HepG2 (cell line): ENCODE measurements at regions not wholly inside any gene's neighbourhood (a gene's known extent, or its start where the extent isn't known, plus 50 kb on each side); places are given as distances from the start of the nearest gene placed in this dataset.

Experiments used
- ATAC-seq: fragments of 200-7000 bp; cut with Tn5 transposase; 3 replicates; pipeline ENCODE4 v1.9.1; 2020; ENCODE audit warnings: mild to moderate bottlenecking, moderate library complexity
- BruUV-seq: library from RNA; stranded (reverse); fragments of 400-500 nt; replicated peaks from 2 replicates; lab custom pipeline; 2021; lab: Mats Ljungman, UMichigan
- CTCF ChIA-PET: fragments of 300-600 bp; formaldehyde crosslinking; extraction: SDS; loops from one replicate; lab custom pipeline; 2021; ENCODE audit warnings: low total read pairs, inconsistent platforms, low intra/inter-chr PET ratio; lab: Yijun Ruan, JAX
- POLR2A ChIA-PET: fragments of 350-600 bp; sonication (Branson Sonifier 250); formaldehyde crosslinking; loops from one replicate; lab custom pipeline; 2020; ENCODE audit warnings: antibody characterized with exemption, inconsistent platforms; lab: Yijun Ruan, JAX
- DNase-seq: peaks from one replicate; pipeline ENCODE4 v3.0.0-alpha.2; 2015; ENCODE audit warnings: low spot score
- FAIRE-seq: peaks from 3 replicates; lab custom pipeline; 2011; peaks lifted over from hg19 to GRCh38; lab: Jason Lieb, UNC
- H2AFZ ChIP-seq: one replicate; pipeline ENCODE4 v1.6.1; 2011; ENCODE audit warnings: low read length, inconsistent platforms
- H3K27ac ChIP-seq: fragments of 300-600 bp; 3 replicates; pipeline ENCODE4 v1.8.0; 2011; ENCODE audit warnings: mixed run types, mild to moderate bottlenecking, mixed read lengths, low read length, inconsistent platforms; ENCODE audit not compliant: insufficient read depth; ENCODE audit errors: extremely low read length
- H3K27me3 ChIP-seq, 2 experiments: fragments of 200-600 bp in 1 of 2; 2 replicates in 1 of 2; 3 replicates in 1 of 2; pipeline versions ENCODE4 v1.6.0 to v1.8.0; 2011; ENCODE audit warnings: low read length in 2 of 2, mild to moderate bottlenecking in 2 of 2, moderate library complexity in 2 of 2, inconsistent platforms in 1 of 2; ENCODE audit not compliant: insufficient read depth in 2 of 2, control insufficient read depth in 1 of 2
- H3K36me3 ChIP-seq, 2 experiments: fragments of 200-600 bp in 1 of 2; replicated peaks in 1 of 2; 2 replicates in 1 of 2; 3 replicates in 1 of 2; pipeline versions ENCODE4 v1.5.1 to v1.8.0; 2011; ENCODE audit warnings: low read length in 2 of 2, inconsistent platforms in 1 of 2; ENCODE audit not compliant: insufficient read depth in 2 of 2, control insufficient read depth in 1 of 2
- H3K4me1 ChIP-seq: 2 replicates; pipeline ENCODE4 v1.5.1; 2012; ENCODE audit warnings: low read length, inconsistent platforms; ENCODE audit not compliant: insufficient read depth
- H3K4me2 ChIP-seq: 2 replicates; pipeline ENCODE4 v1.6.0; 2011; ENCODE audit warnings: low read depth, low read length, inconsistent platforms
- H3K4me3 ChIP-seq, 3 experiments: fragments of 200-600 bp in 1 of 3; sonication (generic), shearing (Covaris generic) in 1 of 3; replicated peaks in 1 of 3; 2 replicates each; pipeline ENCODE4 v1.5.1; 2011 to 2016; ENCODE audit warnings: low read length in 3 of 3, inconsistent platforms in 2 of 3, low read depth in 2 of 3, mild to moderate bottlenecking in 2 of 3, control low read depth in 1 of 3, mixed read lengths in 1 of 3; ENCODE audit not compliant: insufficient read depth in 1 of 3
- H3K79me2 ChIP-seq: one replicate; pipeline ENCODE4 v1.6.1; 2011; ENCODE audit warnings: low read length, inconsistent platforms; ENCODE audit not compliant: insufficient read depth
- H3K9ac ChIP-seq: 2 replicates; pipeline ENCODE4 v1.6.0; 2011; ENCODE audit warnings: mild to moderate bottlenecking, low read depth, low read length, inconsistent platforms; ENCODE audit not compliant: insufficient read depth
- H3K9me3 ChIP-seq: 2 replicates; pipeline ENCODE4 v1.5.1; 2012; ENCODE audit warnings: mild to moderate bottlenecking, low read length
- H4K20me1 ChIP-seq: 2 replicates; pipeline ENCODE4 v1.6.0; 2011; ENCODE audit warnings: inconsistent platforms, mild to moderate bottlenecking, low read length, moderate library complexity; ENCODE audit not compliant: insufficient read depth
- BRF2 ChIP-seq: sonication (generic); formaldehyde crosslinking; IDR thresholded peaks from 2 replicates; pipeline ENCODE4 v1.8.1; 2022; ENCODE audit warnings: mild to moderate bottlenecking, missing genetic modification reagents
- CEBPB ChIP-seq: IDR thresholded peaks from 2 replicates; pipeline ENCODE4 v1.6.1; 2011; ENCODE audit warnings: low read depth, low read length, improper control_type of control experiment, borderline replicate concordance
- DNMT3B ChIP-seq: conservative IDR thresholded peaks from 2 replicates; pipeline ENCODE4 v1.6.1; 2016; ENCODE audit warnings: missing biosample characterization, control low read depth
- HNRNPK ChIP-seq: fragments of 200-400 bp; formaldehyde crosslinking; IDR thresholded peaks from 2 replicates; pipeline ENCODE4 v1.6.1; 2018; ENCODE audit warnings: low read length, low read depth, moderate library complexity, mild to moderate bottlenecking; ENCODE audit not compliant: poor library complexity, severe bottlenecking
- MAFG ChIP-seq: sonication (generic); formaldehyde crosslinking; IDR thresholded peaks from 2 replicates; pipeline ENCODE4 v1.5.1; 2020; ENCODE audit warnings: mild to moderate bottlenecking, missing genetic modification reagents
- PHF5A ChIP-seq: IDR thresholded peaks from one replicate; pipeline ENCODE4 v1.6.1; 2018; ENCODE audit warnings: low read depth, missing genetic modification reagents; ENCODE audit not compliant: unreplicated experiment
- SNRNP70 ChIP-seq: fragments of 200-400 bp; formaldehyde crosslinking; IDR thresholded peaks from 2 replicates; pipeline ENCODE4 v1.6.1; 2017; ENCODE audit warnings: mild to moderate bottlenecking, low read depth, low read length, moderate library complexity
- SUZ12 ChIP-seq: fragments of 150-350 bp; IDR thresholded peaks from 2 replicates; pipeline ENCODE4 v1.6.1; 2014; ENCODE audit warnings: low read depth, low read length
- ZNF331 ChIP-seq: sonication (generic); formaldehyde crosslinking; IDR thresholded peaks from 2 replicates; pipeline ENCODE4 v1.4.0; 2020; ENCODE audit warnings: missing genetic modification reagents
- ZXDC ChIP-seq: sonication (generic); formaldehyde crosslinking; IDR thresholded peaks from 2 replicates; pipeline ENCODE4 v1.5.0; 2020; ENCODE audit warnings: mild to moderate bottlenecking, missing genetic modification reagents
- WGBS: methylation state at CpG from one replicate; pipeline ENCODE4 v1.1.6; 2017; ENCODE audit warnings: low lambda C conversion rate; 5-methylcytosine and 5-hydroxymethylcytosine counted together
- in situ Hi-C: cut with HindIII; loops from 2 replicates; pipeline ENCODE4 v1.10.0; 2017; ENCODE audit warnings: low pct_unique_long_range_greater_than_20kb; ENCODE audit not compliant: extremely low pct_ligation_motif_present
- intact Hi-C: fragments of 100-400 bp; cut with micrococcal nuclease; formaldehyde crosslinking; loops from one replicate; pipeline ENCODE4 v1.10.0; 2022; ENCODE audit not compliant: unreplicated experiment

DNA sequence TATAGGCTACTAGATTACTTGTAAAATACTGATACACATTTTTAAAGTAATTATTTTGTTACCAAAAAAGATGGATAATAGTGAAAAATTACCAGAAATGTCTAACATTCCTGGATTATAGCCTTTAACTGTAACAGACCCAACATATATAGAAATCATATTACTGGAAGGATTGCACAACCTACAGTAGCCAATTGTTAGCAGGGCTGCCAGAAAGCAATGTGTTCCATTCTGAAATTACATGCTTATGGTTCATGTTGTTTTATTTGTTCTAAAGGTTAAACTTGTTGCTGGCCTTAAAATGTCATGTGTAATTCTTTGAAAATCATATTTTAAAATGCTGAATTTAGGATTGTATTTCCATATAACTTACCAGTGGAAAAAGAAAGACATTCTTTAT, 793.6 kb upstream of the ACVR2A start:
- no peak overlapping the region for H2AFZ ChIP-seq
- H3K4me1 ChIP-seq = no peaks in the 10 kb centered on the region
- H3K9me3 ChIP-seq = no peaks in the 10 kb centered on the region
- TF ChIP-seq HNRNPK = no peak
- TF ChIP-seq PHF5A (CRISPR knock-in tag) = no peak
- no peak for TF ChIP-seq SUZ12
- no peak for TF ChIP-seq SNRNP70
- no peak for TF ChIP-seq BRF2 (CRISPR knock-in tag)
- no peak for TF ChIP-seq ZNF331
- TF ChIP-seq DNMT3B (CRISPR knock-in tag) = no peak
- peak; percentile 63 for TF ChIP-seq CEBPB
- no peaks in the 10 kb centered on the region for H3K79me2 ChIP-seq
- no peak overlapping the region for H3K4me3 ChIP-seq
- no peaks in the 10 kb centered on the region for H4K20me1 ChIP-seq
- CTCF ChIA-PET = no interaction called here
- in situ Hi-C loops = no loop called here
- ATAC-seq = no peak
- intact Hi-C loops = no loop called here
- H3K4me2 ChIP-seq = no peak overlapping the region
- POLR2A ChIA-PET = no interaction called here
- no TSS peak for BruUV-seq
- no peak for FAIRE-seq
- no peak for DNase-seq
- no peaks in the 10 kb centered on the region for H3K27me3 ChIP-seq
- no peak overlapping the region for H3K9ac ChIP-seq
- H3K27ac ChIP-seq = no peak overlapping the region
- H3K36me3 ChIP-seq = no peaks in the 10 kb centered on the region

- no peak for TF ChIP-seq ZXDC (CRISPR knock-in tag)
- no peak for TF ChIP-seq MAFG (CRISPR knock-in tag)
- TF ChIP-seq, all 625 proteins: peak for 0
- no peaks in the 10 kb centered on the region for H3K36me3 ChIP-seq
- DNase-seq (no peak), FAIRE-seq (peak; percentile 40), ATAC-seq (no peak)
- no peaks in the 10 kb centered on the region for H4K20me1 ChIP-seq
- no peaks in the 10 kb centered on the region for H3K9me3 ChIP-seq
- in situ Hi-C loops = loop anchor here (10.0 kb wide), 1 partner anchor 865 kb away; no protein-coding TSS in a partner anchor
- H3K4me2 ChIP-seq = no peak overlapping the region
- POLR2A ChIA-PET = no interaction called here
- peaks cover 4% of the 10 kb centered on the region; the same call in 1 of the 2 replicates for H3K4me1 ChIP-seq
- H2AFZ ChIP-seq = no peak overlapping the region
- no peaks in the 10 kb centered on the region for H3K79me2 ChIP-seq
- BruUV-seq = no TSS peak
- 4% methylated on average over 4 of the region's 4 CpGs for WGBS
- H3K27me3 ChIP-seq = no peaks in the 10 kb centered on the region
- intact Hi-C loops = no loop called here
- no peak overlapping the region for H3K4me3 ChIP-seq
- no peak overlapping the region for H3K27ac ChIP-seq
- CTCF ChIA-PET = no interaction called here
- no peak overlapping the region for H3K9ac ChIP-seq
These were observed 794.9 kb upstream of the ACVR2A start for GRCh38 chr2:147049957-147050356.
